Tibial nerve (tissue), 4 donors: ENCODE measurements at regions not wholly inside any gene's neighbourhood (a gene's known extent, or its start where the extent isn't known, plus 50 kb on each side); places are given as distances from the start of the nearest gene placed in this dataset.
"Not testable (repeated sequence)": the region's sequence is repeated elsewhere in the genome, so short reads cannot be mapped to it uniquely, and the experiment has no call there.

Source experiments
- DNase-seq, 2 donors: peaks; one replicate each; pipeline ENCODE4 v3.0.0-alpha.2; 2019; ENCODE audit warnings: low spot score in 2 of 2
- H3K27ac ChIP-seq, 4 donors: fragments of 200-600 bp; sonication (generic) in 3 of 4; one replicate each; pipeline ENCODE4 v1.5.1; 2017 to 2019; ENCODE audit warnings: mild to moderate bottlenecking in 1 of 4
- H3K27me3 ChIP-seq, 2 donors: fragments of 200-600 bp; sonication (generic) in 1 of 2; one replicate each; pipeline versions ENCODE4 v1.5.1 to v1.6.0; 2017 to 2019
- H3K36me3 ChIP-seq, 3 donors: fragments of 200-600 bp; sonication (generic); one replicate each; pipeline ENCODE4 v1.5.1; 2018 to 2019
- H3K4me1 ChIP-seq, 4 donors: fragments of 200-600 bp; sonication (generic) in 3 of 4; one replicate each; pipeline ENCODE4 v1.5.1; 2017 to 2019
- H3K4me3 ChIP-seq, 4 donors: fragments of 200-600 bp; sonication (generic) in 3 of 4; one replicate each; pipeline ENCODE4 v1.5.1; 2017 to 2019; ENCODE audit warnings: mild to moderate bottlenecking in 1 of 4, moderate library complexity in 1 of 4
- H3K9me3 ChIP-seq, 4 donors: fragments of 200-600 bp; sonication (generic) in 3 of 4; one replicate each; pipeline ENCODE4 v1.5.1; 2017 to 2019
- CTCF ChIP-seq, 5 experiments: fragments of 200-600 bp in 3 of 5; fragments of 450-650 bp in 2 of 5; sonication (generic) in 3 of 5; IDR thresholded peaks; one replicate each; pipeline ENCODE4 v1.5.1; 2016 to 2019; ENCODE audit warnings: antibody characterized with exemption in 5 of 5, mild to moderate bottlenecking in 3 of 5, moderate library complexity in 2 of 5
- EP300 ChIP-seq, 2 donors: sonication (generic); formaldehyde crosslinking; IDR thresholded peaks; one replicate each; pipeline ENCODE4 v1.6.1; 2017; ENCODE audit warnings: antibody characterized with exemption in 2 of 2, mild to moderate bottlenecking in 1 of 2
- POLR2A ChIP-seq, 2 donors: fragments of 450-650 bp; IDR thresholded peaks; one replicate each; pipeline ENCODE4 v1.6.1; 2017; ENCODE audit warnings: antibody characterized with exemption in 2 of 2, mild to moderate bottlenecking in 2 of 2, moderate library complexity in 2 of 2
- WGBS, 2 donors: methylation state at CpG; one replicate each; pipeline ENCODE4 v1.1.5; 2018; 5-methylcytosine and 5-hydroxymethylcytosine counted together

- H3K27ac ChIP-seq = no peak overlapping the region
- no peak for TF ChIP-seq EP300 (IDR thresholded peaks at IDR 0.05)
- TF ChIP-seq CTCF (IDR thresholded peaks at IDR 0.05) = no peak
- TF ChIP-seq POLR2A (IDR thresholded peaks at IDR 0.05) = no peak
- no peak overlapping the region for H3K4me3 ChIP-seq
- WGBS, 2 donors = 62 to 81% methylated on average over 3 of the region's 3 CpGs
- H3K4me1 ChIP-seq = peaks cover 0 to 6% (median 0%) of the 10 kb centered on the region in 4 donors
- H3K9me3 ChIP-seq = no peaks in the 10 kb centered on the region
- DNase-seq = no peak
- H3K27me3 ChIP-seq = no peaks in the 10 kb centered on the region
- H3K36me3 ChIP-seq = no peaks in the 10 kb centered on the region
Observed at GRCh38 chr10:33861833-33862232, 527.4 kb upstream of the NRP1 start.

- H3K4me3 ChIP-seq = no peak overlapping the region
- H3K27ac ChIP-seq = no peak overlapping the region
- H3K9me3 ChIP-seq = no peaks in the 10 kb centered on the region
- H3K27me3 ChIP-seq = no peaks in the 10 kb centered on the region
- TF ChIP-seq POLR2A (IDR thresholded peaks at IDR 0.05) (no peak), EP300 (IDR thresholded peaks at IDR 0.05) (no peak), CTCF (IDR thresholded peaks at IDR 0.05) (no peak)
- 68 to 70% methylated on average over 7 of the region's 7 CpGs for WGBS, 2 donors
- H3K36me3 ChIP-seq = no peaks in the 10 kb centered on the region
- peaks cover 0 to 3% (median 0%) of the 10 kb centered on the region in 4 donors for H3K4me1 ChIP-seq
- no peak for DNase-seq
Observed at GRCh38 chr10:33861016-33861704, 526.7 kb upstream of the NRP1 start.

GRCh38 chr10:33860552-33860951 is 526.1 kb upstream of the NRP1 start:
- Histone ChIP-seq H3K27me3 (no peaks in the 10 kb centered on the region), H3K9me3 (no peaks in the 10 kb centered on the region), H3K4me3 (no peak overlapping the region), H3K27ac (no peak overlapping the region), H3K36me3 (no peaks in the 10 kb centered on the region), H3K4me1 (peaks cover 0 to 3% (median 0%) of the 10 kb centered on the region in 4 donors)
- TF ChIP-seq EP300 (IDR thresholded peaks at IDR 0.05) (no peak), POLR2A (IDR thresholded peaks at IDR 0.05) (no peak), CTCF (IDR thresholded peaks at IDR 0.05) (no peak)
- 93 to 95% methylated on average over 3 of the region's 3 CpGs for WGBS, 2 donors
- DNase-seq = no peak

GRCh38 chr10:33859319-33860022 is 525.0 kb upstream of the NRP1 start:
- WGBS, 2 donors = 92% methylated on average over 6 of the region's 6 CpGs
- H3K27ac ChIP-seq = no peak overlapping the region
- H3K36me3 ChIP-seq = no peaks in the 10 kb centered on the region
- no peaks in the 10 kb centered on the region for H3K9me3 ChIP-seq
- peaks cover 0 to 3% (median 0%) of the 10 kb centered on the region in 4 donors for H3K4me1 ChIP-seq
- no peak for DNase-seq
- no peak overlapping the region for H3K4me3 ChIP-seq
- no peaks in the 10 kb centered on the region for H3K27me3 ChIP-seq
- TF ChIP-seq CTCF (IDR thresholded peaks at IDR 0.05) (no peak), EP300 (IDR thresholded peaks at IDR 0.05) (no peak), POLR2A (IDR thresholded peaks at IDR 0.05) (no peak)

GRCh38 chr10:33858326-33858725 is 523.9 kb upstream of the NRP1 start:
- no peak for DNase-seq
- H3K27me3 ChIP-seq = no peaks in the 10 kb centered on the region
- no peaks in the 10 kb centered on the region for H3K36me3 ChIP-seq
- H3K4me3 ChIP-seq = no peak overlapping the region
- H3K27ac ChIP-seq = no peak overlapping the region
- TF ChIP-seq EP300 (IDR thresholded peaks at IDR 0.05) = no peak
- no peak for TF ChIP-seq POLR2A (IDR thresholded peaks at IDR 0.05)
- H3K9me3 ChIP-seq = no peaks in the 10 kb centered on the region
- peaks cover 0 to 3% (median 0%) of the 10 kb centered on the region in 4 donors for H3K4me1 ChIP-seq
- 49 to 54% methylated on average over 4 of the region's 4 CpGs for WGBS, 2 donors

GRCh38 chr10:33853221-33853620 is 518.8 kb upstream of the NRP1 start:
- not testable (repeated sequence) for H3K36me3 ChIP-seq, H3K9me3 ChIP-seq, H3K27me3 ChIP-seq, H3K4me1 ChIP-seq, H3K4me3 ChIP-seq, H3K27ac ChIP-seq, DNase-seq
- 81 to 86% methylated on average over 7 of the region's 7 CpGs for WGBS, 2 donors
